H1 (cell line): ENCODE measurements at regions not wholly inside any gene's neighbourhood (a gene's known extent, or its start where the extent isn't known, plus 50 kb on each side); places are given as distances from the start of the nearest gene placed in this dataset.

Source experiments
- BRCA1 ChIP-seq: IDR thresholded peaks from 2 replicates; pipeline ENCODE4 v1.6.1; 2012; ENCODE audit warnings: low read depth, low read length, improper control_type of control experiment
- CTCF ChIP-seq, 3 experiments: IDR thresholded peaks; 1 replicate in 2 of 3; 2 replicates in 1 of 3; pipeline versions ENCODE4 v1.5.1 to v1.6.1; 2011; ENCODE audit warnings: low read length in 3 of 3, mild to moderate bottlenecking in 3 of 3, inconsistent platforms in 2 of 3, low read depth in 1 of 3, moderate library complexity in 1 of 3; ENCODE audit not compliant: insufficient read depth in 1 of 3; ENCODE audit errors: control extremely low read depth in 1 of 3
- EGR1 ChIP-seq: IDR thresholded peaks from 2 replicates; pipeline ENCODE4 v1.6.1; 2011; ENCODE audit warnings: low read depth, low read length, borderline replicate concordance
- EZH2 ChIP-seq: fragments of 200-600 bp; sonication (generic); IDR thresholded peaks from 2 replicates; pipeline ENCODE4 v1.7.1; 2012; ENCODE audit warnings: low read depth, mild to moderate bottlenecking, moderate library complexity, low read length, inconsistent platforms; ENCODE audit not compliant: severe bottlenecking
- FOSL1 ChIP-seq: IDR thresholded peaks from 2 replicates; pipeline ENCODE4 v1.6.1; 2011; ENCODE audit warnings: mild to moderate bottlenecking, low read depth, low read length, moderate library complexity; ENCODE audit not compliant: insufficient read depth
- GABPA ChIP-seq: IDR thresholded peaks from 2 replicates; pipeline ENCODE4 v1.6.1; 2011; ENCODE audit warnings: mild to moderate bottlenecking, low read length, moderate library complexity, borderline replicate concordance; ENCODE audit not compliant: insufficient read depth
- JUND ChIP-seq: IDR thresholded peaks from 2 replicates; pipeline ENCODE4 v1.6.1; 2011; ENCODE audit warnings: mild to moderate bottlenecking, improper control_type of control experiment, low read length
- POLR2AphosphoS5 ChIP-seq: IDR thresholded peaks from 2 replicates; pipeline ENCODE4 v1.6.1; 2011; ENCODE audit warnings: low read depth, low read length
- RNF2 ChIP-seq: fragments of 200-900, 300-1000 bp; sonication (generic); IDR thresholded peaks from 2 replicates; pipeline ENCODE4 v1.7.1; 2016; ENCODE audit warnings: borderline replicate concordance, low read depth, mild to moderate bottlenecking, antibody characterized with exemption, low read length; ENCODE audit not compliant: poor library complexity, severe bottlenecking; ENCODE audit errors: missing control alignments
- TAF1 ChIP-seq: IDR thresholded peaks from 2 replicates; pipeline ENCODE4 v1.6.1; 2011; ENCODE audit warnings: mild to moderate bottlenecking, low read depth, low read length
- TCF12 ChIP-seq: IDR thresholded peaks from 2 replicates; pipeline ENCODE4 v1.6.1; 2011; ENCODE audit warnings: low read depth, mild to moderate bottlenecking, low read length
- ZNF274 ChIP-seq: IDR thresholded peaks from 2 replicates; pipeline ENCODE4 v1.7.0; 2012; ENCODE audit warnings: low read length, borderline replicate concordance; ENCODE audit errors: extremely low read depth

GRCh38 chr2:150119819-150120218 is 367.6 kb downstream of the RND3 start:
- TF ChIP-seq POLR2AphosphoS5, result no peak
- TF ChIP-seq ZNF274, result no peak
- no peak for TF ChIP-seq JUND
- no peak for TF ChIP-seq TCF12
- no peak for TF ChIP-seq GABPA
- no peak for TF ChIP-seq EGR1
- no peak for TF ChIP-seq CTCF (IDR thresholded peaks at IDR 0.05; ENCODE audit: control extremely low read depth in 1 of 3, insufficient read depth in 1 of 3, low read depth in 1 of 3, low read length in 3 of 3)
- TF ChIP-seq FOSL1, result no peak
- TF ChIP-seq TAF1, result no peak
- no peak for TF ChIP-seq BRCA1
- no peak for TF ChIP-seq EZH2
- TF ChIP-seq RNF2, result no peak
